ENCODE measurements at regions not wholly inside any gene's neighbourhood (a gene's known extent, or its start where the extent isn't known, plus 50 kb on each side); places are given as distances from the start of the nearest gene placed in this dataset.

- peak overlapping the region; percentile 13 for H3K4me2 ChIP-seq (replicated peaks; ENCODE audit: extremely low read depth, low read length, poor library complexity, severe bottlenecking)
- peak overlapping the region in 1 of 2 donors; percentile 17 for H3K27ac ChIP-seq (ENCODE audit: low read depth in 1 of 2, low read length in 2 of 2)
- Mint-ChIP-seq H3K27ac (peak overlapping the region in 5 of 7 donors; percentile 36 to 83 (median 73)), H3K36me3 (no peaks in the 10 kb centered on the region), H3K27me3 (ENCODE audit: low read depth in 3 of 3) (peaks cover 3% of the 10 kb centered on the region in 3 donors), H3K4me3 (no peak overlapping the region), H3K9me3 (peaks cover 0 to 10% (median 1%) of the 10 kb centered on the region in 7 donors), H3K4me1 (peaks cover 7% of the 10 kb centered on the region)
- no peak overlapping the region for H3K4me3 ChIP-seq (replicated peaks in 1 of 3; ENCODE audit: low read depth in 2 of 3, low read length in 3 of 3)
- TF ChIP-seq, protein P1, sequence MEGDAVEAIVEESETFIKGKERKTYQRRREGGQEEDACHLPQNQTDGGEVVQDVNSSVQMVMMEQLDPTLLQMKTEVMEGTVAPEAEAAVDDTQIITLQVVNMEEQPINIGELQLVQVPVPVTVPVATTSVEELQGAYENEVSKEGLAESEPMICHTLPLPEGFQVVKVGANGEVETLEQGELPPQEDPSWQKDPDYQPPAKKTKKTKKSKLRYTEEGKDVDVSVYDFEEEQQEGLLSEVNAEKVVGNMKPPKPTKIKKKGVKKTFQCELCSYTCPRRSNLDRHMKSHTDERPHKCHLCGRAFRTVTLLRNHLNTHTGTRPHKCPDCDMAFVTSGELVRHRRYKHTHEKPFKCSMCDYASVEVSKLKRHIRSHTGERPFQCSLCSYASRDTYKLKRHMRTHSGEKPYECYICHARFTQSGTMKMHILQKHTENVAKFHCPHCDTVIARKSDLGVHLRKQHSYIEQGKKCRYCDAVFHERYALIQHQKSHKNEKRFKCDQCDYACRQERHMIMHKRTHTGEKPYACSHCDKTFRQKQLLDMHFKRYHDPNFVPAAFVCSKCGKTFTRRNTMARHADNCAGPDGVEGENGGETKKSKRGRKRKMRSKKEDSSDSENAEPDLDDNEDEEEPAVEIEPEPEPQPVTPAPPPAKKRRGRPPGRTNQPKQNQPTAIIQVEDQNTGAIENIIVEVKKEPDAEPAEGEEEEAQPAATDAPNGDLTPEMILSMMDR (IDR thresholded peaks at IDR 0.05) = no peak
- intact Hi-C loops (cut with micrococcal nuclease) = no loop called here
- no peaks in the 10 kb centered on the region for H4K20me1 ChIP-seq (ENCODE audit: insufficient read depth, low read length)
- no peaks in the 10 kb centered on the region for H3K36me3 ChIP-seq (replicated peaks in 1 of 2; ENCODE audit: control insufficient read depth in 1 of 2, insufficient read depth in 2 of 2, low read length in 2 of 2)
- DNase-seq = peak; percentile 44 to 74 (median 56)
- no CpG with 5 or more reads among the region's 1 CpG for WGBS (ENCODE audit: insufficient coverage)
- no peaks in the 10 kb centered on the region for H3K79me2 ChIP-seq (ENCODE audit: insufficient read depth, low read length)
- H3K9me3 ChIP-seq (replicated peaks in 1 of 2; ENCODE audit: control insufficient read depth in 1 of 2, insufficient read depth in 1 of 2, low read length in 2 of 2) = no peaks in the 10 kb centered on the region
- no peak overlapping the region for H2AFZ ChIP-seq (ENCODE audit: insufficient read depth, low read depth, low read length, poor library complexity, severe bottlenecking)
- H3K4me1 ChIP-seq (ENCODE audit: control insufficient read depth in 1 of 2, insufficient read depth in 2 of 2, low read length in 2 of 2) = peaks cover 4 to 7% of the 10 kb centered on the region in 2 donors
- no peak overlapping the region for H3K9ac ChIP-seq (ENCODE audit: insufficient read depth, low read length, poor library complexity, severe bottlenecking)
- no peaks in the 10 kb centered on the region for H3K27me3 ChIP-seq (ENCODE audit: control insufficient read depth in 2 of 2, insufficient read depth in 2 of 2, low read length in 2 of 2)
Measured at GRCh38 chr6:42505385-42505718, 53.6 kb upstream of the TRERF1 start.

GRCh38 chr6:42503894-42504293 lies 52.2 kb upstream of the TRERF1 start:
- Mint-ChIP-seq H3K9me3 (peaks cover 0 to 10% (median 1%) of the 10 kb centered on the region in 7 donors), H3K27ac (peak overlapping the region in 1 of 7 donors; percentile 71), H3K36me3 (no peaks in the 10 kb centered on the region), H3K4me3 (no peak overlapping the region), H3K4me1 (peaks cover 7% of the 10 kb centered on the region), H3K27me3 (ENCODE audit: low read depth in 3 of 3) (peaks cover 3% of the 10 kb centered on the region in 3 donors)
- H3K79me2 ChIP-seq (ENCODE audit: insufficient read depth, low read length) = no peaks in the 10 kb centered on the region
- H3K27me3 ChIP-seq (ENCODE audit: control insufficient read depth in 2 of 2, insufficient read depth in 2 of 2, low read length in 2 of 2) = no peaks in the 10 kb centered on the region
- no peak overlapping the region for H3K27ac ChIP-seq (ENCODE audit: low read depth in 1 of 2, low read length in 2 of 2)
- no peak overlapping the region for H3K4me2 ChIP-seq (replicated peaks; ENCODE audit: extremely low read depth, low read length, poor library complexity, severe bottlenecking)
- no CpG with 5 or more reads among the region's 3 CpGs for WGBS (ENCODE audit: insufficient coverage)
- intact Hi-C loops (cut with micrococcal nuclease) = no loop called here
- H2AFZ ChIP-seq (ENCODE audit: insufficient read depth, low read depth, low read length, poor library complexity, severe bottlenecking) = no peak overlapping the region
- H3K4me3 ChIP-seq (replicated peaks in 1 of 3; ENCODE audit: low read depth in 2 of 3, low read length in 3 of 3) = no peak overlapping the region
- H3K36me3 ChIP-seq (replicated peaks in 1 of 2; ENCODE audit: control insufficient read depth in 1 of 2, insufficient read depth in 2 of 2, low read length in 2 of 2) = no peaks in the 10 kb centered on the region
- DNase-seq = no peak
- TF ChIP-seq, protein P1 (IDR thresholded peaks at IDR 0.05) = no peak
- H4K20me1 ChIP-seq (ENCODE audit: insufficient read depth, low read length) = no peaks in the 10 kb centered on the region
- no peak overlapping the region for H3K9ac ChIP-seq (ENCODE audit: insufficient read depth, low read length, poor library complexity, severe bottlenecking)
- H3K4me1 ChIP-seq (ENCODE audit: control insufficient read depth in 1 of 2, insufficient read depth in 2 of 2, low read length in 2 of 2) = peaks cover 4 to 7% of the 10 kb centered on the region in 2 donors
- no peaks in the 10 kb centered on the region for H3K9me3 ChIP-seq (replicated peaks in 1 of 2; ENCODE audit: control insufficient read depth in 1 of 2, insufficient read depth in 1 of 2, low read length in 2 of 2)
